Muscle layer of colon (tissue), 2 donors: ENCODE measurements at regions not wholly inside any gene's neighbourhood (a gene's known extent, or its start where the extent isn't known, plus 50 kb on each side); places are given as distances from the start of the nearest gene placed in this dataset.

ENCODE experiments used
- H3K27ac ChIP-seq: one replicate; pipeline ENCODE4 v1.7.0; 2013; ENCODE audit warnings: low read depth, mild to moderate bottlenecking, low read length, moderate library complexity
- H3K27me3 ChIP-seq, 2 donors: one replicate each; pipeline ENCODE4 v1.7.0; 2013; ENCODE audit warnings: low read length in 2 of 2, mild to moderate bottlenecking in 2 of 2; ENCODE audit not compliant: insufficient read depth in 2 of 2, control insufficient read depth in 1 of 2
- H3K36me3 ChIP-seq: one replicate; pipeline ENCODE4 v1.7.0; 2013; ENCODE audit warnings: mild to moderate bottlenecking, low read length; ENCODE audit not compliant: insufficient read depth
- H3K4me1 ChIP-seq: one replicate; pipeline ENCODE4 v1.7.0; 2013; ENCODE audit warnings: mild to moderate bottlenecking, low read length; ENCODE audit not compliant: insufficient read depth
- H3K4me3 ChIP-seq, 2 donors: one replicate each; pipeline ENCODE4 v1.7.0; 2013; ENCODE audit warnings: low read length in 2 of 2, low read depth in 1 of 2, mild to moderate bottlenecking in 1 of 2, moderate library complexity in 1 of 2
- H3K9ac ChIP-seq: one replicate; pipeline ENCODE4 v1.7.0; 2013; ENCODE audit warnings: low read length
- H3K9me3 ChIP-seq: one replicate; pipeline ENCODE4 v1.7.0; 2013; ENCODE audit warnings: mild to moderate bottlenecking, low read length
- donor health status: abdominal sarcoma.
- donor health status: Adenocarcinoma of cecum.

DNA sequence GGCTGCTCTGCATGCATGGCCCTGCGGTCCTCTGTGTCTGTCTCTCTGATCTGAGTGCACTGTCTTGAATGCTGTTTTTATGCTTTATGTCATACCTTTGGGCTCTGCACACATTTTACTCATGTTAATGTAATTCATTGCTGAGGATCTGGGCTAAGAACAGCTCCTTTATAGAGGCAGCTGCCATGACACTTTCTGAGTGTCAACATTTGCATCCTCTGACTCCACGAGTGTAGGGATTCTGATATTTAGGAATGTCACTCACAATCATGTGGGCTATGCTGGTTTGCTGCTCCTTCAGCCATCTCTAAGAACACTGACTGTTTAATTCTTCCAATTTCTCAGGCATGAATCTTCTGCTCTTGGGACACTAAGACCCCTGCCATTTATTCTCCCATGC is 192.2 kb upstream of the CPEB2 start:
- Histone ChIP-seq H3K4me1 (no peaks in the 10 kb centered on the region), H3K27me3 (no peaks in the 10 kb centered on the region), H3K9ac (no peak overlapping the region), H3K27ac (no peak overlapping the region), H3K36me3 (no peaks in the 10 kb centered on the region), H3K4me3 (no peak overlapping the region), H3K9me3 (no peaks in the 10 kb centered on the region)

DNA sequence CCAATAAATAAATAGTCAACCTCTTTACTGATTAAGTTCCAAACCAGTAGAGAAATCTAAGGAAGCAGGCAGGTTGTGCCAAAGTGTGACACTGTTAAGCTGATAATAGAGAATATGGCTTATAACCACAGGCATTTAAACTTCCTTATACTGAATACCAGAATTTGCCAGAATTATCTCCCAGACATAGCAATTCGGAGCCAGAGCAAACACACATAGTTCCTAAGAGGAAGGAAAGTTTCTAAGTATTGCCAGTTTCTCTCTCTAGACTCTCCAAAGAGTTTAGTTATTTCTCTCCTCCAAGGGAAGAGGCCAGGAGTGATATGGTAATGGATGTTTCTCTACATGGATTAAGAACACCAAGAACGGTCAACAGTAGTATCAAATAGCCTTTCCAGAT is 191.7 kb upstream of the CPEB2 start:
- Histone ChIP-seq H3K27me3 (no peaks in the 10 kb centered on the region), H3K27ac (no peak overlapping the region), H3K9me3 (no peaks in the 10 kb centered on the region), H3K9ac (no peak overlapping the region), H3K36me3 (no peaks in the 10 kb centered on the region), H3K4me1 (no peaks in the 10 kb centered on the region), H3K4me3 (no peak overlapping the region)

DNA sequence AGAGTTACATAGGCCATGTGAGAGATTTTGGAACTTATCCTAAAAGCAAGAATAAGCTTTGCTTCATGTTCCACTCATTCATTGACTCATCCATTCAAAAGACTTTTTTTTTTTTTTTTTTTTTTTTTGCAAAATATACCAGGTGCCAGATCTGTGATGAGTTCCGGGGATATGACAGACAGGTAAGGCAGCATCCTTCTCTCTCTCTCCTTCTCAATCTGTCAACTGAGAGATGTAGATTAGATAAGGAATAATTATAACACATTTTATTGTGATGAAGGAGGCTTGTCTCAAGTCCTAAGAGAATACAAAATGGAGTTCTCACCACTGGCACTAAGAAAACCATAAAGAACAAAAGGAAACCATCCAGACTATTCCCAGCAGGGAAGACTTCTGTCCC is 190.2 kb upstream of the CPEB2 start:
- Histone ChIP-seq H3K4me3 (no peak overlapping the region), H3K36me3 (no peaks in the 10 kb centered on the region), H3K27ac (no peak overlapping the region), H3K27me3 (no peaks in the 10 kb centered on the region), H3K9ac (no peak overlapping the region), H3K9me3 (no peaks in the 10 kb centered on the region), H3K4me1 (no peaks in the 10 kb centered on the region)

DNA sequence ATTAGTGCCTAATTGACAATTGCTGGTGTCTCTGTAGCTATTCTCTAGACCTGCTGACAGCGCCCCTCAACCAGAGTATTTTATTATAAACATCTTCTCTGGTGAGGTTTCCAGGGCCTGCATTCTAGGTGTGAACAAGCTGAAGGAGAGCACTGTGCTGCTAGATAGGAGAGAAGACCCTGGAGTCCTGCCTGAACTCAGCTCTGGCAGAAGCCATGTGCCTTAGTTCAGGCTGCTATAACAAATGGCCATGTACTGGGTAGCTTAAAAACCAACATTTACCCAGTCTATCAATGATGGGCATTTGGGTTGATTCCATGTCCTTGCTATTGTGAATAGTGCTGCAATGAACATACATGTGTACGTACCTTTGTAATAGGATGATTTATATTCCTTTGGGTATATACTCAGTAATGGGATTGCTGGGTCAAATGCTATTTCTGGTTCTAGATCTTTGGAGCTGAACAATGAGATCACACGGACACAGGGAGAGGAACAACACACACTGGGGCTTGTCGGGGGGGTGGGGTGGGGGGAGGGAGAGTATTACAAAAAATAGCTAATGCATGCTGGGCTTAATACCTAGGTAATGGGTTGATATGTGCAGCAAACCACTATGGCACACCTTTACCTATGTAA is 185.5 kb upstream of the CPEB2 start:
- H3K27me3 ChIP-seq: no peaks in the 10 kb centered on the region

DNA sequence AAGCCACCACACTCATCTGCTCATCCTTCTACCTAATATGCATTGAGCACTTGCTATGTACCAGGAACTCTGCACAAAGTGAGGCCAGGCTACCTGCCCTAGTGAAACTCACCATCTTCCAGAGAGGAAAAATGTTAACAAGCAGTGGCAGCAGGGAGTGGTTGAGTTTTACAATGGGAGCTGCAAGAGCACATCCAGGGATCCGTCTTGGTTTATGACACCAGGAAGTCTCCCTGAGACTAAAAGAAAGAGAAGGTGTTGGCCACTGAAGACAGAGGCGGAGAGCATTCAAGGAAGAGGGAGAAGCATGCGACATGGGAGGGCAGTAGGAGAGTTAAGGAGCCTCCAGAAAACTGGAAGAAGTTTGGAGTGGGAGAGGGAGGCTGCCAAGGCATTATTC is 178.1 kb upstream of the CPEB2 start:
- no peak overlapping the region for H3K9ac ChIP-seq
- no peaks in the 10 kb centered on the region for H3K9me3 ChIP-seq
- H3K27me3 ChIP-seq: no peaks in the 10 kb centered on the region
- H3K36me3 ChIP-seq: no peaks in the 10 kb centered on the region
- no peak overlapping the region for H3K27ac ChIP-seq
- peaks cover 6% of the 10 kb centered on the region for H3K4me1 ChIP-seq
- no peak overlapping the region for H3K4me3 ChIP-seq

More for the DNA sequence above, 185.5 kb upstream of the CPEB2 start:
- Histone ChIP-seq H3K9ac (no peak overlapping the region), H3K4me3 (no peak overlapping the region), H3K36me3 (no peaks in the 10 kb centered on the region), H3K27ac (no peak overlapping the region), H3K4me1 (no peaks in the 10 kb centered on the region), H3K9me3 (no peaks in the 10 kb centered on the region)

DNA sequence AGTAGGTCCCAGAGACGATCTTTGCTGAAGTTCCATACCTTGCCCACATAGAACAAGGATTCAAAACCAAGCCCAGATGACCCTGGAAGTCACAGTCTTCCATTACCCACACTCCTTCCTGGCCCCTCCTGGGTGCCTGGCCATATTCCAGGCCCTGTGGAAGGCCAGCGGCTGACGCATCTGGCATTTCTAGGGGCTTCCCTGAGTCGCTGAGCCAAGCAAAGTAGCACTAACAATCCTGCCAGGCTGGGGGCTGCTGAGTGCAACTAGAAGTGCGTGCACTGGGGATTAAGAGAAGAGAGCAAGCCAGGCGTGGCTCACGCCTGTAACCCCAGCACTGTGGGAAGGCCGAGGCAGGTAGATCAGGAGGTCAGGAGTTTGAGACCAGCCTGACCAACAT is 175.2 kb upstream of the CPEB2 start:
- no peak overlapping the region for H3K9ac ChIP-seq
- no peaks in the 10 kb centered on the region for H3K27me3 ChIP-seq
- no peak overlapping the region for H3K27ac ChIP-seq
- peaks cover 13% of the 10 kb centered on the region for H3K4me1 ChIP-seq
- no peaks in the 10 kb centered on the region for H3K9me3 ChIP-seq
- no peaks in the 10 kb centered on the region for H3K36me3 ChIP-seq
- H3K4me3 ChIP-seq: no peak overlapping the region

DNA sequence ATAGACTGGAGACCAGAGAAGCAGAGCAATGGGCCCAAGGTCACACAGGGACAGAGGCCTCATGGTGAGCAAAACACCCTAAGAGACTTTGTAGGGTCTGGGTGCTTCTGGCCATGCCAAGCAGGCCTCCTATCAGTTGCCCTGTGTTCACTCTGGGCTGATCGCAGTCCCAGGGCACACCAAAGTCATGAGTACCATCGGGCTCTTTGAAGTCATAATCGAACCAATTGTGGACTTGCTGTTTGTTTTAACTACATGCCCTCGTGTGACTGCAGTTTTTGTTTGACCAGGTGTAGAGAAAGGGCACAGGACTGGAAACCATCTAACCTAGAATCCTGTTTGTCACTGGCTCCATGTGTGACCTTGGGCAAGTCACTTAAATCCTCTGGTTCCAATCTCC is 172.5 kb upstream of the CPEB2 start:
- Histone ChIP-seq H3K4me1 (peaks cover 13% of the 10 kb centered on the region), H3K27ac (no peak overlapping the region), H3K9ac (no peak overlapping the region), H3K9me3 (no peaks in the 10 kb centered on the region), H3K4me3 (no peak overlapping the region), H3K36me3 (no peaks in the 10 kb centered on the region), H3K27me3 (no peaks in the 10 kb centered on the region)

DNA sequence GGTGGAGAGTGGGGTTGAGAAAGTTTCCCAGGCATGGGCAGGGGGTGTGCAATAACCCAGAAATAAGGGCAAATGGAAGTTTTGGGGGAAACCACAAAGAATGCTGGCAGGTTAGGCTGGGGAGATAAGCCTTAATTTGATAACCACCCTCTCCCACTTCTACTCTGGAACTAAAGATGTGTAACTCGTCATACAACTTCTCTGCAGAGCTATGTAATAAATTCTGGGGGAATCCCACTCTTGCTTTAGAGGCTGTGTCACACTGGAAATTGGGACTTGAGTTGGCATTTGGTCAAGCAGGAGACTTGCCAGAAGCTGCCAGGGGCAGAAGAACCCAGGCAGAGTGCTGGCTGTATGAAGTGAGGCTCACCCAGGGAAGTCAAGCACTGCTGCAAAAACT is 170.9 kb upstream of the CPEB2 start:
- H3K4me3 ChIP-seq: no peak overlapping the region
- no peak overlapping the region for H3K9ac ChIP-seq
- no peaks in the 10 kb centered on the region for H3K9me3 ChIP-seq
- peaks cover 13% of the 10 kb centered on the region for H3K4me1 ChIP-seq
- H3K36me3 ChIP-seq: no peaks in the 10 kb centered on the region
- no peak overlapping the region for H3K27ac ChIP-seq
- no peaks in the 10 kb centered on the region for H3K27me3 ChIP-seq

DNA sequence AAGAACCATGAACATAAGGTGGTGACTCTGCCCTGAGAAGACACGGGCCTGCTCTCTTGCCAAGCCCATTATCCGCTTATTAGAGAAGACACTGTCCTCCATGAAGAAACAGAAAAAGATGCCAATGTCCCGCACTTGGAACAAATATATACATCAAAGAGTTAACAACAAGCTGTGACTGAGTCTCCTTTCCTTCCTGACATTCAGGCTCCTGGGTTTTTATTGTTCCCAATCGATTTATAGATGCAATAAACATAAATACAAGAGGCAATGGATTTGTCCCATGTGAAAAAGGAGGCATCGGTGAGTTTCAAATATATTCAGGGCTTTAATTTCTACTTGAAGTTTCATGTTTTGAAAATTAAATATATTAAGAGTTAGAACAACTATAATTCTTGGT is 169.2 kb upstream of the CPEB2 start:
- Histone ChIP-seq H3K27me3 (no peaks in the 10 kb centered on the region), H3K9me3 (no peaks in the 10 kb centered on the region), H3K9ac (no peak overlapping the region), H3K27ac (no peak overlapping the region), H3K4me3 (no peak overlapping the region), H3K4me1 (peaks cover 7% of the 10 kb centered on the region), H3K36me3 (no peaks in the 10 kb centered on the region)

DNA sequence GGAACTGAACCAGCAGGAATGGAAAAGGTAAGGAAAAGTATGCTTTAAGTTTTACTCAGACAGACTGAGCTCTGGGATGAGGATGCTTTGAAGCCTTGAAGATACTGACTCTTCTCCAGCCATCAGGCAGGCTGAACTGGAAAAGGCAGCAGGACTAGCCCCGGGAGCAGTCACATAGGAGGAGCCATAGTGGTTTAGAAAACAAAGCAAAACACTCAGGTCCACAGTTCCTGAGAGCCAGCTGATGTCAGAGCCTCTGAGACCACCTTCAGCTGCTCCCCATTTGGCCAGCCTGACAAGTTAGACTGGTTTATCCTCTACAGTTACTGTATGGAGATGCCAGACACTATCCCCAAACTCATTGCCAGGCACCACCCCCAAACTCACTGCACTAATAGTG is 167.9 kb upstream of the CPEB2 start:
- H3K27ac ChIP-seq: no peak overlapping the region
- H3K4me3 ChIP-seq: no peak overlapping the region

DNA sequence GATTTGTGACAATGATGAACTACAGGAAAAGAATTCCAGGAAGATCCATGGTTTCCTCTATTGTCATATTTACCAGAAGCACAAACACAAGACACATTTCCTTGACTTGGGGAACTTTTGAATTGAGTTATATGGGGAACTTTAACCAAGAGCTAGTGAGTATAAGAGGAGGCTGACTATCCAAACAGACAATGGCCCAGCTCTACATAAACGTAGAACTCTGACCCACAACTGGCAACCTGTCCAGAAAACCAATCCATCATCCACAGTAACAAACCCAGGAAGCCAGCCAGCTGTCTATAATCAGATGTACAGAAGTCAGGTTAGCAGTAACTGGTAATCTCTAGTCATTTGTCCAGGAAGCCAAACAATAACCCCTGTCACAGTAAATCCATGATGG is 167.0 kb upstream of the CPEB2 start:
- no peak overlapping the region for H3K27ac ChIP-seq
- H3K9me3 ChIP-seq: no peaks in the 10 kb centered on the region
- no peaks in the 10 kb centered on the region for H3K36me3 ChIP-seq
- peaks cover 7% of the 10 kb centered on the region for H3K4me1 ChIP-seq
- H3K27me3 ChIP-seq: no peaks in the 10 kb centered on the region
- H3K4me3 ChIP-seq: no peak overlapping the region
- H3K9ac ChIP-seq: no peak overlapping the region

More for the DNA sequence above, 167.9 kb upstream of the CPEB2 start:
- Histone ChIP-seq H3K27me3 (no peaks in the 10 kb centered on the region), H3K36me3 (no peaks in the 10 kb centered on the region), H3K9me3 (no peaks in the 10 kb centered on the region), H3K4me1 (peaks cover 7% of the 10 kb centered on the region), H3K9ac (no peak overlapping the region)

DNA sequence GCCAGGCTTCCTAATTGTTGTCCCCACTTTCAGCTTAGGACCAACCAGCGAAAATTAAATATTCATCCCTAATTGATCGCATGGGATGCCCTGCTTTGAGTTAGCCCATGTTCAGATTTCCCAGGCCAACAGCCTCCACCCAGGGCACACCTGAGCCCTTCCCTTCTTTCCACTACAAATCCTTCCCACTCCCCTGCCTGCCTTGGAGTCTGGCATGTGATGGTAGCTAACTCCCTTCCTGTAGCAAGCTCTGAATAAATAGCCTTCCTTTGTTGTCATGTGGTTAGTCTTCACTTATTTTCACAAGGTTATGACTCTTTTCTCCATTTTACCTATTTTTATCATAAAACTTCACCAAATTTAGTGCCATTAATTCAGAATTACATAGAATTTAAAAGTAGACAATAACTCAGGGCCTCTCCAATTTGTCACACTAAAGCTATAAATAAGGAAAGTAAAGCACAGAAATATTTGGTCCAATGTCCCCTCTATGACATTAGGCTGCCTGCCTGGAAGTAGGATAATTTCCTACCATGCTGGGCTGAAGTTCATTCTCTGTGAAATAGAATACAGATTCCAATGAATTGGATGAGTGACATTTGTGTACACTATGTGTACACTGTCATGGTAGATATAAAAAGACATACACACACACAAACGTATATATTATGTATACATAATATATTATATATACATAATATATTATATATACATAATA is 166.4 kb upstream of the CPEB2 start:
- Histone ChIP-seq H3K9ac (no peak overlapping the region), H3K4me1 (peaks cover 7% of the 10 kb centered on the region), H3K9me3 (no peaks in the 10 kb centered on the region), H3K27ac (no peak overlapping the region), H3K4me3 (no peak overlapping the region), H3K27me3 (no peaks in the 10 kb centered on the region), H3K36me3 (no peaks in the 10 kb centered on the region)
